ENCODE measurements at regions not wholly inside any gene's neighbourhood (a gene's known extent, or its start where the extent isn't known, plus 50 kb on each side); places are given as distances from the start of the nearest gene placed in this dataset.

DNA sequence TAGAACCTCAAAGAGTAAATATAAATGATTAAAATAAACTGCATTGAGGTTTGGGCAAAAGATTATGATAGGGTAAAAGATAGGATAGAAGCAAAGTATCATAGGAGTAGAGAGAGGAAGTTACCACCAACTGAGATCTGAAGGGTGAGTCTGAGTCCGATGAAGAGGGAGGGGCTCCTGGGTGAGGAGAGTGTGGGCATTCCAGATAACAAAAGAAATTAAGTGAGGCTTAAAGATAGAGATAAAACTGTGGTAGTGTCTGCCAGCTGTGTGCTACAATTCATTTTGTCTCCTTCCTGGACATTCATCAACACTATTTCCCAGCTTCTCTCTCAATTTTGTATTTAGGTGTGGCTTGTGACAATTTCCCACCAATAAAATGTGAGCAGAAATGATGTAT, 343.0 kb upstream of the PLSCR5 start:
- H3K9ac ChIP-seq (ENCODE audit: insufficient read length) = no peak overlapping the region
- TF ChIP-seq EZH2 (IDR thresholded peaks at IDR 0.05) (no peak), FOXP2 (optimal IDR thresholded peaks at IDR 0.05; ENCODE audit: control extremely low read depth, extremely low read length, insufficient read depth) (no peak), POLR2AphosphoS5 (IDR thresholded peaks at IDR 0.05; ENCODE audit: borderline replicate concordance, low read depth, low read length) (no peak)
- DNase-seq (ENCODE audit: low read depth, low spot score) = no peak

DNA sequence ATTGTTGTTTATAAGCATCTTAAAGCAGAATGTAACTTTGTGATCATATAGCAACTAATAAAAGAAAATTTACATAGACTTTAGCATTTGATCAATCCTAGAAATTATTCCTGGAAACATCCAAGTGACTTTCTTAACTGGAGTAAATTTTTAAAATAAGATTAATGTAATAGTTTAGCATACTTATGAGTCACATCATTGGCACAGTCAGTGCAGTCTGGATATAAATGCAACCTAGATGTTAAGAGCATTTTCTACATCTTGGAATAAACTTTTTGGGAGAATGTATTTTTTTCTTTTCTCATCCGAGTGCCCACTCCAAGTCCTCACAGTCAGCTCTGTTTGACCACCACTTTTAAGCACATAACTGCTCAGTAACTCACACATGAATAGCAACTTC, 324.6 kb upstream of the PLSCR5 start:
- Histone ChIP-seq H3K9me3 (ENCODE audit: low read depth, low read length) (no peaks in the 10 kb centered on the region), H3K9ac (ENCODE audit: insufficient read length) (no peak overlapping the region), H3K36me3 (ENCODE audit: insufficient read depth, low read length) (no peaks in the 10 kb centered on the region), H3K27ac (no peak overlapping the region), H3K4me3 (no peak overlapping the region)
- TF ChIP-seq POLR2AphosphoS5 (IDR thresholded peaks at IDR 0.05; ENCODE audit: borderline replicate concordance, low read depth, low read length) = no peak
- no peak for TF ChIP-seq FOXP2 (optimal IDR thresholded peaks at IDR 0.05; ENCODE audit: control extremely low read depth, extremely low read length, insufficient read depth)
- no peak for TF ChIP-seq EZH2 (IDR thresholded peaks at IDR 0.05)
- no peak for DNase-seq (ENCODE audit: low read depth, low spot score)

More for the DNA sequence above, 343.0 kb upstream of the PLSCR5 start:
- Histone ChIP-seq H3K27ac (no peak overlapping the region), H3K9me3 (ENCODE audit: low read depth, low read length) (no peaks in the 10 kb centered on the region), H3K4me3 (no peak overlapping the region), H3K36me3 (ENCODE audit: insufficient read depth, low read length) (no peaks in the 10 kb centered on the region)

DNA sequence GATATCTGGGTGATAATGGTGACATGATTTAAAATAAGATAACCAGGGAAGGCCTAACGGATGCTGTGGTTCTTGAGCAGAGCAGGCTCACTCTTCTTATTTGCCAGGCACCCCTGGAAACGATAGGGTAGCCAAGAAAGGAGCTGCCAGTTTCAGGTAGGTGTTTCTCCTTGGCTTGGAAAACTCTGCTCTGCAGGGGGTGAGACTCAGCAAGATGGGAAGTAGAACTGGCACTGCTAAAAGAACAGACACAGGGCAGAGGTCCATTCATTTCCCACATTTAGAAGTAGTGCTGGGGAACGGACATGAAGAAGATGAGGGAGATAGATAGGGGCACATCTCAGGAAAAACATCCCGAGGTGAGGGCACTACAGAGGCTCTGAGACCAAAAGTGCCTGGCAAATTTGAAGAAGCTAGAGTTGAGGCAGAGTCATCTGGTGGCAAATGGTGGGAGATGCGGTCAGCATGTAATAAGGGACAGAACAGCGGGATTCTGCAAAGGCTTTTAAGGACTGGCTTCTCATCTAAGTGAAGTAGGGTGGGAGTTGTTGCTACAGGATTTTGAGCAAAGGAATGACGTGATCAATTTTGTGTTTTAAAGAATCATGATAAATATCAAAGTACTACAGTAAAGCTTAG, 323.4 kb upstream of the PLSCR5 start:
- no peak for DNase-seq (ENCODE audit: low read depth, low spot score)
- no peak for TF ChIP-seq POLR2AphosphoS5 (IDR thresholded peaks at IDR 0.05; ENCODE audit: borderline replicate concordance, low read depth, low read length)
- TF ChIP-seq EZH2 (IDR thresholded peaks at IDR 0.05) = no peak
- no peak for TF ChIP-seq FOXP2 (optimal IDR thresholded peaks at IDR 0.05; ENCODE audit: control extremely low read depth, extremely low read length, insufficient read depth)
- Histone ChIP-seq H3K9ac (ENCODE audit: insufficient read length) (no peak overlapping the region), H3K4me3 (no peak overlapping the region), H3K27ac (no peak overlapping the region), H3K36me3 (ENCODE audit: insufficient read depth, low read length) (no peaks in the 10 kb centered on the region), H3K9me3 (ENCODE audit: low read depth, low read length) (no peaks in the 10 kb centered on the region)

DNA sequence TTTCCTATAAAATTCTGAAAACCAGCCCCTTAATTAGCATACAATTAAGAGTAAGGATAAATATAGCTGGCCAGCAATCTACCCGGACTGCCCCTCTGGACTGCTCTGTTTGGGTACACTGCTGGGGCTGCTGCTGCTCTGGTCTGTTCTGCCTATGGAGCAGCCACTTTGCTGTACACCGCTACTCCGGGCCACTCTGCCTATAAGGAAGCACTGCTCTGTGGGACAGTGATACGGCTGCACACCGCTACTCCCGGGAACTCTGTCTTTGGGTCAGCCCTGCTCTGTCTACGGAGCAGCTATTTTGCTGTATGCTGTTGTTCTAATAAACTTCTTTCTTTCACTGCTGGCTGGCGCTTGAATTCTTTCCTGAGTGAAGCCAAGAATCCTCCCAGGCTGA, 316.5 kb upstream of the PLSCR5 start:
- H3K36me3 ChIP-seq (ENCODE audit: insufficient read depth, low read length) = no peaks in the 10 kb centered on the region
- H3K4me3 ChIP-seq = no peak overlapping the region
- no peaks in the 10 kb centered on the region for H3K9me3 ChIP-seq (ENCODE audit: low read depth, low read length)
- no peak overlapping the region for H3K9ac ChIP-seq (ENCODE audit: insufficient read length)
- DNase-seq (ENCODE audit: low read depth, low spot score) = no peak
- TF ChIP-seq POLR2AphosphoS5 (IDR thresholded peaks at IDR 0.05; ENCODE audit: borderline replicate concordance, low read depth, low read length) = no peak
- no peak for TF ChIP-seq FOXP2 (optimal IDR thresholded peaks at IDR 0.05; ENCODE audit: control extremely low read depth, extremely low read length, insufficient read depth)
- TF ChIP-seq EZH2 (IDR thresholded peaks at IDR 0.05) = no peak
- no peak overlapping the region for H3K27ac ChIP-seq

DNA sequence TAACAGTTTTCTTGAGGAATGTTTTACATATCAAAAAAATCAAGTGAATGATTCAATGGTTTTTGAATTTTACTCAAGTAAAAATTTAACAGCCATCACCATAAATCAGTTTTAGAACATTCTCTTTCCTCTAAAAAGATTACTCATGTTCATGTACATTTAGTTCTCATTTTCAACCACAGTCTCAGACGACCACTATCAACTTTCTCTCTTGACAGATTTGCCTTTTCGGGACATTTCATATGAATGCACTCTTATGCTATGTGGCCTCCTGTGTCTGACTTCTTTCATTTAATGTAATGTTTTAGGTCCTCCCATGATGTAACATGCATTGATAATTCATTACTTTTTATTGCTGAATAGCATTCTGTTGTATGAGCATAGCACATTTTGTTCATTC, 309.3 kb upstream of the PLSCR5 start:
- Histone ChIP-seq H3K27ac (no peak overlapping the region), H3K9me3 (ENCODE audit: low read depth, low read length) (no peaks in the 10 kb centered on the region), H3K9ac (ENCODE audit: insufficient read length) (no peak overlapping the region), H3K4me3 (no peak overlapping the region), H3K36me3 (ENCODE audit: insufficient read depth, low read length) (no peaks in the 10 kb centered on the region)
- no peak for DNase-seq (ENCODE audit: low read depth, low spot score)
- TF ChIP-seq EZH2 (IDR thresholded peaks at IDR 0.05) (no peak), FOXP2 (optimal IDR thresholded peaks at IDR 0.05; ENCODE audit: control extremely low read depth, extremely low read length, insufficient read depth) (no peak), POLR2AphosphoS5 (IDR thresholded peaks at IDR 0.05; ENCODE audit: borderline replicate concordance, low read depth, low read length) (no peak)

DNA sequence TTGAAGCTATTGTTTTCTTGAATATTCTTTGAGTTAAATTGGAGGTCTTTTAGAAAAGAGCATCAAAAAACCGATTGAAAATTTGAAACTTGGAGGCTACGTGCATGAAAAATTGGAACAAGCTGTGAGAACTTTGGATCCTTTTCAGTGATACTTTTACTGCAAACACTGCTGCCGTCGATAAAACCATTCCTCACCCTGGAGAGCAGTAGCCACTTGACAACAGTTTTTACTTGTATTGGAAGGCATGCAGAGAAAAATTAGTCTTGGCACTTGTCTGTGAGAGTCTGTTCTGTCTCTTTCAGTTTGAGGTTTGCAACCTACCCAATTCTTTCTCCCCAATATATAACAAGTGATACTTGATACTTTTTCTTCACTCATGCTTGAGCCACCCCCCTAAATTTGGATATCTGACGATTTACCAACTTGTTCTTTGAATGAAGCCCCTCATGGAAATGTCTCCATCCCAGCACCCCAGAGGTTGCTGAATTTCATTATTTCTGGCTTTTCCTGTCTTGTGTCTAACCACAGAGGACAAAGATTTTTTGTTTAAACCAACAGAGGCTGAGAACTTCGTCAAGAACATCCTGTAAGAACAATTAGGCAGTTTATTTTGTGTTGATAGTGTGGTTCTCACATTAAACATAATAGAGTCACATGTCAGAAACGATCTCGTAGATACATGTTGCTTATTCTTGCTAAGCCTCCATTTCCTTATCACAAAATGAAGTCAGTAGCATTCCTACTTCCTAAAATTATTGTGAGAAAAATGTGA, 307.3 kb upstream of the PLSCR5 start:
- DNase-seq (ENCODE audit: low read depth, low spot score) = no peak
- TF ChIP-seq EZH2 (IDR thresholded peaks at IDR 0.05) (no peak), FOXP2 (optimal IDR thresholded peaks at IDR 0.05; ENCODE audit: control extremely low read depth, extremely low read length, insufficient read depth) (no peak), POLR2AphosphoS5 (IDR thresholded peaks at IDR 0.05; ENCODE audit: borderline replicate concordance, low read depth, low read length) (no peak)

DNA sequence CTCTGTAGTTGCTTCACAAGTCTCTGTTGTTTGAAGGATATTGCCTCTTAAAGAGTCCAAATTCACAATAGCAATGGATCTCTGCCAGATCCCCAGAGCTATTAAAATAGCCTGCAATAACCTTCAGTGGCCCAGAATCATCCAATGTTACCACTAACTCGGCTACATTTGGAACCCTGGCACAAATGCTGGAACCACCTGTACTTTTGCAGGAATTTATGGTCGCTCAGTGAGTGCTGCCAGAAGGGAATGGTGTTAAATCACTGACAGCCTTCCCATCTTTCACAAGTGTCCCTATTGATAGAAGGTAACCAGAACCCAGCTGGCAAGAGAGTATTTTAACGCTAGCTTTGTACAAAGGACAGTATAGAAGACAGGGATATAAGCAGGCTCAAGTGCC, 298.8 kb upstream of the PLSCR5 start:
- Histone ChIP-seq H3K9me3 (ENCODE audit: low read depth, low read length) (no peaks in the 10 kb centered on the region), H3K4me3 (no peak overlapping the region), H3K36me3 (ENCODE audit: insufficient read depth, low read length) (no peaks in the 10 kb centered on the region), H3K27ac (no peak overlapping the region), H3K9ac (ENCODE audit: insufficient read length) (no peak overlapping the region)
- TF ChIP-seq POLR2AphosphoS5 (IDR thresholded peaks at IDR 0.05; ENCODE audit: borderline replicate concordance, low read depth, low read length) (no peak), EZH2 (IDR thresholded peaks at IDR 0.05) (no peak), FOXP2 (optimal IDR thresholded peaks at IDR 0.05; ENCODE audit: control extremely low read depth, extremely low read length, insufficient read depth) (no peak)
- no peak for DNase-seq (ENCODE audit: low read depth, low spot score)

More for the DNA sequence above, 307.3 kb upstream of the PLSCR5 start:
- no peak overlapping the region for H3K9ac ChIP-seq (ENCODE audit: insufficient read length)
- H3K36me3 ChIP-seq (ENCODE audit: insufficient read depth, low read length) = no peaks in the 10 kb centered on the region
- H3K9me3 ChIP-seq (ENCODE audit: low read depth, low read length) = no peaks in the 10 kb centered on the region
- H3K4me3 ChIP-seq = no peak overlapping the region
- no peak overlapping the region for H3K27ac ChIP-seq

DNA sequence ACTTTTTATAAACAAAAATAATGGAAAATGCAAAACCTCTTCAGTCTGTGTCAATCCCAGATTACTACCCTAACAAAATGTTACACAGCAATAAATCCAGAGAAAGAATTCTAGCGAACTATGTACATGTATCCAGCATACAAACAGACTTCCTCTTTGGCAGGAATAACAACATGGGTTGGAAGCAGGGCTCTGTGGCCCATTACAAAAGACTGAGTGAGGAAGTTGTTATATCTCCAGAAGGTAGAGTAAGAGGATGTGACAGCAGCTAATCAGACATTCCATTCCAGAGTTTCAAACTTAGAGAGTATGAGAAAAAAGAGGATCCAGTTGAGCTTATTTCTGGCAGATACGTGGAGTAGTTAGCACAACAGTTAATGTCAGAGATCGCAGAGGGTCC, 294.0 kb upstream of the PLSCR5 start:
- no peak for DNase-seq (ENCODE audit: low read depth, low spot score)
- H3K9me3 ChIP-seq (ENCODE audit: low read depth, low read length) = no peaks in the 10 kb centered on the region
- H3K9ac ChIP-seq (ENCODE audit: insufficient read length) = no peak overlapping the region
- TF ChIP-seq FOXP2 (optimal IDR thresholded peaks at IDR 0.05; ENCODE audit: control extremely low read depth, extremely low read length, insufficient read depth) (no peak), EZH2 (IDR thresholded peaks at IDR 0.05) (no peak)
- H3K4me3 ChIP-seq = no peak overlapping the region
- H3K27ac ChIP-seq = no peak overlapping the region
- H3K36me3 ChIP-seq (ENCODE audit: insufficient read depth, low read length) = no peaks in the 10 kb centered on the region
